ENCODE measurements at regions not wholly inside any gene's neighbourhood (a gene's known extent, or its start where the extent isn't known, plus 50 kb on each side); places are given as distances from the start of the nearest gene placed in this dataset.

DNA sequence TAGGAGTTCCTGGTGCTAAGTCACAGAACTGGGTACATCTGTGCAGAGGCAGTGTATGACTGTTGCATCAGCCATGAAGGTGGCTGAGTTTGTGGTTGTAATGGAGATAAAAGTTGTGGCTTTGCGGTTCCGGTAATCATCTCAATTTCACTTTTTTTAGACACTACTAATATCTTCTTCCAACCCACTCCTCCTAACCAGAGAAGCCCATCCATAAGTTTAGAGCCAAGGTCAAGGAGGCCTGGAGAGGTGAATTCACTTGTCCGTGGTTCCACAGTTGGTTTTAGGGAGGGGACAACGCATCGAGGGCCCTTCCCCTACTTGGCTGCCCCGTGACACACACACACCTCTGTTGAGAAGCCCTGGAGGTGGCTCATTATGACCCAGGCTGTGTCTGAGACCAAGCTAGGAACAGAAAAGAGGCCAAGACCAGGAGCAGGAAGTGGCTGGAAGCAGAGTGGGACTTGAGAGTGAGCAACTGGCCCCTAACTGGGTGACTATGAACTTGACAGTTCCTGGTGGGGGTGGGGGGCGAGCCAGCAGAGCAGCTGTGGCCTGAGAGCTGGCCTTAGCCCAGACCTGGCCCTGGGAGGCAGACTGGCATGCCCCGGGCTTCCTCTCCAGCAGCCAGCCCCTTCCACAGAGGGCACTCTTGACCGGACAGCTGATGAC lies 66.8 kb upstream of the COL13A1 start:
- TF ChIP-seq POLR2A (IDR thresholded peaks at IDR 0.05) = no peak
- TF ChIP-seq, protein P1, sequence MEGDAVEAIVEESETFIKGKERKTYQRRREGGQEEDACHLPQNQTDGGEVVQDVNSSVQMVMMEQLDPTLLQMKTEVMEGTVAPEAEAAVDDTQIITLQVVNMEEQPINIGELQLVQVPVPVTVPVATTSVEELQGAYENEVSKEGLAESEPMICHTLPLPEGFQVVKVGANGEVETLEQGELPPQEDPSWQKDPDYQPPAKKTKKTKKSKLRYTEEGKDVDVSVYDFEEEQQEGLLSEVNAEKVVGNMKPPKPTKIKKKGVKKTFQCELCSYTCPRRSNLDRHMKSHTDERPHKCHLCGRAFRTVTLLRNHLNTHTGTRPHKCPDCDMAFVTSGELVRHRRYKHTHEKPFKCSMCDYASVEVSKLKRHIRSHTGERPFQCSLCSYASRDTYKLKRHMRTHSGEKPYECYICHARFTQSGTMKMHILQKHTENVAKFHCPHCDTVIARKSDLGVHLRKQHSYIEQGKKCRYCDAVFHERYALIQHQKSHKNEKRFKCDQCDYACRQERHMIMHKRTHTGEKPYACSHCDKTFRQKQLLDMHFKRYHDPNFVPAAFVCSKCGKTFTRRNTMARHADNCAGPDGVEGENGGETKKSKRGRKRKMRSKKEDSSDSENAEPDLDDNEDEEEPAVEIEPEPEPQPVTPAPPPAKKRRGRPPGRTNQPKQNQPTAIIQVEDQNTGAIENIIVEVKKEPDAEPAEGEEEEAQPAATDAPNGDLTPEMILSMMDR (IDR thresholded peaks at IDR 0.05) = no peak

Measured in heart left ventricle (tissue), 13 donors.